SK-N-SH (cell line): ENCODE measurements at regions not wholly inside any gene's neighbourhood (a gene's known extent, or its start where the extent isn't known, plus 50 kb on each side); places are given as distances from the start of the nearest gene placed in this dataset.

Source experiments
- CTCF ChIA-PET: fragments of 300-600, 350-600 bp; formaldehyde crosslinking; extraction: SDS; loops from one replicate; lab custom pipeline; 2021; lab: Yijun Ruan, JAX
- POLR2A ChIA-PET: fragments of 350-600 bp; sonication (Branson Sonifier 250); formaldehyde crosslinking; extraction: SDS; loops from one replicate; lab custom pipeline; 2020; ENCODE audit warnings: antibody characterized with exemption, inconsistent platforms; lab: Yijun Ruan, JAX
- DNase-seq: peaks from one replicate; pipeline ENCODE4 v3.0.0; 2012
- H2AFZ ChIP-seq: fragments of 200-600 bp; sonication (generic); 2 replicates; pipeline ENCODE4 v1.8.1; 2016; ENCODE audit warnings: antibody characterized with exemption, mild to moderate bottlenecking, low read depth
- H3F3A ChIP-seq: fragments of 200-600 bp; sonication (generic); replicated peaks from 2 replicates; pipeline ENCODE3; 2016; ENCODE audit warnings: antibody characterized with exemption, mild to moderate bottlenecking; ENCODE audit not compliant: insufficient read depth
- H3K27ac ChIP-seq, 2 experiments: fragments of 200-500 bp in 1 of 2; fragments of 200-600 bp in 1 of 2; sonication (Bioruptor generic) in 1 of 2; sonication (generic), shearing (Covaris generic) in 1 of 2; 2 replicates each; pipeline versions ENCODE4 v1.5.1 to v1.6.1; 2014 to 2016; ENCODE audit warnings: low read depth in 2 of 2, inconsistent platforms in 1 of 2, low read length in 1 of 2, mild to moderate bottlenecking in 1 of 2, mixed read lengths in 1 of 2
- H3K27me3 ChIP-seq: fragments of 200-600 bp; sonication (generic), shearing (Covaris generic); 2 replicates; pipeline ENCODE4 v1.6.1; 2016; ENCODE audit warnings: mixed run types; ENCODE audit not compliant: insufficient read depth
- H3K36me3 ChIP-seq, 2 experiments: fragments of 200-500 bp in 1 of 2; fragments of 200-600 bp in 1 of 2; sonication (Bioruptor generic) in 1 of 2; sonication (generic) in 1 of 2; replicated peaks in 1 of 2; 2 replicates each; pipeline versions ENCODE3 to v1.5.1; 2014 to 2016; ENCODE audit warnings: low read length in 1 of 2, mild to moderate bottlenecking in 1 of 2; ENCODE audit not compliant: insufficient read depth in 2 of 2, control insufficient read depth in 1 of 2
- H3K4me1 ChIP-seq, 2 experiments: fragments of 200-500 bp in 1 of 2; fragments of 200-600 bp in 1 of 2; sonication (Bioruptor generic) in 1 of 2; sonication (generic), shearing (Covaris generic) in 1 of 2; 2 replicates each; pipeline versions ENCODE4 v1.5.1 to v1.6.1; 2014 to 2016; ENCODE audit warnings: low read depth in 1 of 2, low read length in 1 of 2, mixed run types in 1 of 2; ENCODE audit not compliant: insufficient read depth in 2 of 2, control insufficient read depth in 1 of 2
- H3K4me2 ChIP-seq: fragments of 200-600 bp; sonication (generic), shearing (Covaris generic); 2 replicates; pipeline ENCODE4 v1.6.1; 2017; ENCODE audit warnings: mixed run types
- H3K4me3 ChIP-seq, 2 experiments: fragments of 200-500 bp in 1 of 2; fragments of 200-600 bp in 1 of 2; sonication (Bioruptor generic) in 1 of 2; sonication (generic), shearing (Covaris generic) in 1 of 2; 2 replicates each; pipeline versions ENCODE4 v1.5.1 to v1.8.1; 2014 to 2016; ENCODE audit warnings: low read depth in 2 of 2, inconsistent platforms in 1 of 2, low read length in 1 of 2, mild to moderate bottlenecking in 1 of 2, mixed read lengths in 1 of 2, moderate library complexity in 1 of 2
- H3K79me2 ChIP-seq: fragments of 200-600 bp; sonication (generic); 2 replicates; pipeline ENCODE4 v1.8.1; 2017; ENCODE audit warnings: mild to moderate bottlenecking; ENCODE audit not compliant: insufficient read depth
- H3K9ac ChIP-seq: fragments of 200-600 bp; sonication (generic); 2 replicates; pipeline ENCODE4 v1.6.1; 2017; ENCODE audit warnings: mixed run types
- H3K9me2 ChIP-seq: fragments of 200-600 bp; sonication (generic); 2 replicates; pipeline ENCODE4 v1.6.1; 2017; ENCODE audit warnings: mixed run types
- H3K9me3 ChIP-seq: fragments of 200-600 bp; sonication (generic); 2 replicates; pipeline ENCODE4 v1.6.1; 2017; ENCODE audit warnings: mixed run types, mild to moderate bottlenecking, moderate library complexity
- H4K20me1 ChIP-seq: fragments of 200-600 bp; sonication (generic); 2 replicates; pipeline ENCODE4 v1.6.1; 2017; ENCODE audit warnings: mild to moderate bottlenecking, mixed run types; ENCODE audit not compliant: insufficient read depth
- CHD2 ChIP-seq: fragments of 150-350 bp; IDR thresholded peaks from 2 replicates; pipeline ENCODE4 v1.6.1; 2018; ENCODE audit warnings: low read length; ENCODE audit not compliant: partially characterized antibody
- ELF1 ChIP-seq: IDR thresholded peaks from 2 replicates; pipeline ENCODE4 v1.4.0; 2012
- EZH2phosphoT487 ChIP-seq: fragments of 200-600 bp; sonication (generic); IDR thresholded peaks from 2 replicates; pipeline ENCODE4 v1.6.1; 2017; ENCODE audit warnings: low read depth, mixed run types, mild to moderate bottlenecking, antibody characterized with exemption, moderate library complexity, borderline replicate concordance
- FOSL2 ChIP-seq: IDR thresholded peaks from 2 replicates; pipeline ENCODE4 v1.4.0; 2012; ENCODE audit warnings: low read depth, mild to moderate bottlenecking, moderate library complexity, borderline replicate concordance
- GATA2 ChIP-seq: sonication (generic); formaldehyde crosslinking; IDR thresholded peaks from 2 replicates; pipeline ENCODE4 v1.5.0; 2020; ENCODE audit warnings: mild to moderate bottlenecking, missing genetic modification reagents
- IRF3 ChIP-seq: fragments of 150-350 bp; IDR thresholded peaks from 2 replicates; pipeline ENCODE4 v1.6.1; 2016; ENCODE audit warnings: mild to moderate bottlenecking, low read depth, low read length
- MEF2A ChIP-seq: IDR thresholded peaks from 2 replicates; pipeline ENCODE4 v1.4.0; 2012; ENCODE audit warnings: low read depth, borderline replicate concordance
- PBX3 ChIP-seq: IDR thresholded peaks from 2 replicates; pipeline ENCODE4; 2012
- POLR2AphosphoS5 ChIP-seq: IDR thresholded peaks from 2 replicates; pipeline ENCODE4 v1.6.1; 2012; ENCODE audit warnings: low read depth, low read length
- RAD21 ChIP-seq: IDR thresholded peaks from 2 replicates; pipeline ENCODE4 v1.6.1; 2012; ENCODE audit warnings: mild to moderate bottlenecking, low read length
- RCOR1 ChIP-seq: fragments of 150-350 bp; IDR thresholded peaks from 2 replicates; pipeline ENCODE4 v1.6.1; 2017; ENCODE audit warnings: antibody characterized with exemption, low read length
- RFX5 ChIP-seq: IDR thresholded peaks from 2 replicates; pipeline ENCODE4 v1.6.1; 2012; ENCODE audit warnings: mild to moderate bottlenecking, improper control_type of control experiment, low read length
- RXRA ChIP-seq: IDR thresholded peaks from 2 replicates; pipeline ENCODE4 v1.4.0; 2012; ENCODE audit warnings: low read depth, mild to moderate bottlenecking, borderline replicate concordance
- TAF1 ChIP-seq: IDR thresholded peaks from 2 replicates; pipeline ENCODE4 v1.6.1; 2012; ENCODE audit warnings: low read depth, mild to moderate bottlenecking, low read length, moderate library complexity, borderline replicate concordance
- TEAD4 ChIP-seq: IDR thresholded peaks from 2 replicates; pipeline ENCODE4 v1.4.0; 2012; ENCODE audit warnings: mild to moderate bottlenecking, borderline replicate concordance; ENCODE audit not compliant: insufficient read depth
- WGBS: methylation state at CpG from one replicate; pipeline ENCODE4 v1.1.6; 2017; ENCODE audit warnings: low lambda C conversion rate; 5-methylcytosine and 5-hydroxymethylcytosine counted together
- TF ChIP-seq, protein P1 (sequence below): IDR thresholded peaks from 2 replicates; pipeline ENCODE4 v1.6.1; 2012; ENCODE audit warnings: mild to moderate bottlenecking, low read depth, low read length, moderate library complexity
- TF ChIP-seq, protein P2 (sequence below): IDR thresholded peaks from 2 replicates; pipeline ENCODE4 v1.4.0; 2012; ENCODE audit warnings: low read depth, borderline replicate concordance

- no peak overlapping the region for H3K4me3 ChIP-seq
- H3K9me3 ChIP-seq: no peaks in the 10 kb centered on the region
- H3K36me3 ChIP-seq: no peaks in the 10 kb centered on the region
- ChIA-PET POLR2A (no interaction called here), CTCF (no interaction called here)
- no peaks in the 10 kb centered on the region for H3K9me2 ChIP-seq
- no peak for DNase-seq
- H3K27me3 ChIP-seq: no peaks in the 10 kb centered on the region
- no peaks in the 10 kb centered on the region for H3K4me1 ChIP-seq
- H3K79me2 ChIP-seq: no peaks in the 10 kb centered on the region
- H3K4me2 ChIP-seq: no peak overlapping the region
- no peak for TF ChIP-seq CHD2
- TF ChIP-seq FOSL2: no peak
- TF ChIP-seq, protein P1, sequence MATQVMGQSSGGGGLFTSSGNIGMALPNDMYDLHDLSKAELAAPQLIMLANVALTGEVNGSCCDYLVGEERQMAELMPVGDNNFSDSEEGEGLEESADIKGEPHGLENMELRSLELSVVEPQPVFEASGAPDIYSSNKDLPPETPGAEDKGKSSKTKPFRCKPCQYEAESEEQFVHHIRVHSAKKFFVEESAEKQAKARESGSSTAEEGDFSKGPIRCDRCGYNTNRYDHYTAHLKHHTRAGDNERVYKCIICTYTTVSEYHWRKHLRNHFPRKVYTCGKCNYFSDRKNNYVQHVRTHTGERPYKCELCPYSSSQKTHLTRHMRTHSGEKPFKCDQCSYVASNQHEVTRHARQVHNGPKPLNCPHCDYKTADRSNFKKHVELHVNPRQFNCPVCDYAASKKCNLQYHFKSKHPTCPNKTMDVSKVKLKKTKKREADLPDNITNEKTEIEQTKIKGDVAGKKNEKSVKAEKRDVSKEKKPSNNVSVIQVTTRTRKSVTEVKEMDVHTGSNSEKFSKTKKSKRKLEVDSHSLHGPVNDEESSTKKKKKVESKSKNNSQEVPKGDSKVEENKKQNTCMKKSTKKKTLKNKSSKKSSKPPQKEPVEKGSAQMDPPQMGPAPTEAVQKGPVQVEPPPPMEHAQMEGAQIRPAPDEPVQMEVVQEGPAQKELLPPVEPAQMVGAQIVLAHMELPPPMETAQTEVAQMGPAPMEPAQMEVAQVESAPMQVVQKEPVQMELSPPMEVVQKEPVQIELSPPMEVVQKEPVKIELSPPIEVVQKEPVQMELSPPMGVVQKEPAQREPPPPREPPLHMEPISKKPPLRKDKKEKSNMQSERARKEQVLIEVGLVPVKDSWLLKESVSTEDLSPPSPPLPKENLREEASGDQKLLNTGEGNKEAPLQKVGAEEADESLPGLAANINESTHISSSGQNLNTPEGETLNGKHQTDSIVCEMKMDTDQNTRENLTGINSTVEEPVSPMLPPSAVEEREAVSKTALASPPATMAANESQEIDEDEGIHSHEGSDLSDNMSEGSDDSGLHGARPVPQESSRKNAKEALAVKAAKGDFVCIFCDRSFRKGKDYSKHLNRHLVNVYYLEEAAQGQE: no peak
- no peak for TF ChIP-seq IRF3
- no peak for TF ChIP-seq ELF1
- TF ChIP-seq, protein P2, sequence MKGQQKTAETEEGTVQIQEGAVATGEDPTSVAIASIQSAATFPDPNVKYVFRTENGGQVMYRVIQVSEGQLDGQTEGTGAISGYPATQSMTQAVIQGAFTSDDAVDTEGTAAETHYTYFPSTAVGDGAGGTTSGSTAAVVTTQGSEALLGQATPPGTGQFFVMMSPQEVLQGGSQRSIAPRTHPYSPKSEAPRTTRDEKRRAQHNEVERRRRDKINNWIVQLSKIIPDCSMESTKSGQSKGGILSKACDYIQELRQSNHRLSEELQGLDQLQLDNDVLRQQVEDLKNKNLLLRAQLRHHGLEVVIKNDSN: no peak
- TF ChIP-seq RXRA: no peak
- TF ChIP-seq, all 33 proteins: peak for 0
- H3F3A ChIP-seq: no peaks in the 10 kb centered on the region
- H3K27ac ChIP-seq: no peak overlapping the region
- H2AFZ ChIP-seq: no peak overlapping the region
- H3K9ac ChIP-seq: no peak overlapping the region
- H4K20me1 ChIP-seq: no peaks in the 10 kb centered on the region
Measured at GRCh38 chr3:148435534-148435933, 262.2 kb upstream of the AGTR1 start.

- H3K9ac ChIP-seq: no peak overlapping the region
- no peaks in the 10 kb centered on the region for H3K9me2 ChIP-seq
- DNase-seq: no peak
- H3F3A ChIP-seq: no peaks in the 10 kb centered on the region
- no peaks in the 10 kb centered on the region for H3K79me2 ChIP-seq
- H3K36me3 ChIP-seq: no peaks in the 10 kb centered on the region
- no peak overlapping the region for H2AFZ ChIP-seq
- no peaks in the 10 kb centered on the region for H3K27me3 ChIP-seq
- WGBS: 25% methylated on average over 3 of the region's 3 CpGs
- H3K9me3 ChIP-seq: no peaks in the 10 kb centered on the region
- no peaks in the 10 kb centered on the region for H4K20me1 ChIP-seq
- CTCF ChIA-PET: no interaction called here
- no peak overlapping the region for H3K4me3 ChIP-seq
- POLR2A ChIA-PET: no interaction called here
- H3K27ac ChIP-seq: no peak overlapping the region
- no peaks in the 10 kb centered on the region for H3K4me1 ChIP-seq
- H3K4me2 ChIP-seq: no peak overlapping the region
- TF ChIP-seq MEF2A: no peak
- no peak for TF ChIP-seq CHD2
- no peak for TF ChIP-seq RCOR1
- no peak for TF ChIP-seq ELF1
- TF ChIP-seq EZH2phosphoT487: no peak
- no peak for TF ChIP-seq POLR2AphosphoS5
- no peak for TF ChIP-seq RFX5
- TF ChIP-seq FOSL2: no peak
- no peak for TF ChIP-seq TEAD4
- TF ChIP-seq RAD21: no peak
- no peak for TF ChIP-seq GATA2 (CRISPR knock-in tag)
- TF ChIP-seq, protein P1: no peak
- TF ChIP-seq PBX3: no peak
- TF ChIP-seq TAF1: no peak
Measured at GRCh38 chr3:148439254-148439822, 258.4 kb upstream of the AGTR1 start.
